ENCODE measurements at regions not wholly inside any gene's neighbourhood (a gene's known extent, or its start where the extent isn't known, plus 50 kb on each side); places are given as distances from the start of the nearest gene placed in this dataset.

- Histone ChIP-seq H3K27ac (ENCODE audit: extremely low read length, insufficient read depth, low read length) (no peak overlapping the region), H4K20me1 (ENCODE audit: insufficient read depth, low read length) (0 out of 2 replicates have a peak, but pooled peaks cover 3% of the 10 kb centered on the region), H3K27me3 (ENCODE audit: control insufficient read depth in 1 of 2, insufficient read depth in 2 of 2, low read length in 2 of 2) (peaks cover 4 to 32% of the 10 kb centered on the region in 2 experiments; a peak in 4 of 5 replicates), H3K9me3 (ENCODE audit: low read length) (no peaks in the 10 kb centered on the region), H2AFZ (ENCODE audit: low read length) (no peak overlapping the region), H3K9ac (ENCODE audit: insufficient read depth, low read depth, low read length) (no peak overlapping the region), H3K79me2 (ENCODE audit: insufficient read depth, low read length) (no peaks in the 10 kb centered on the region), H3K4me3 (replicated peaks in 1 of 3; ENCODE audit: insufficient read depth in 1 of 3, low read depth in 2 of 3, low read length in 3 of 3) (no peak overlapping the region), H3K4me2 (ENCODE audit: low read depth, low read length) (no peak overlapping the region), H3K36me3 (replicated peaks in 1 of 2; ENCODE audit: control insufficient read depth in 1 of 2, insufficient read depth in 2 of 2, low read length in 2 of 2) (no peaks in the 10 kb centered on the region), H3K4me1 (ENCODE audit: insufficient read depth, low read length) (no peaks in the 10 kb centered on the region)
- DNase-seq (ENCODE audit: low spot score) (no peak), ATAC-seq (no peak), FAIRE-seq (no peak)
- TF ChIP-seq ZNF597 (CRISPR knock-in tag; IDR thresholded peaks at IDR 0.05) (no peak), THAP11 (CRISPR knock-in tag; IDR thresholded peaks at IDR 0.05) (no peak), ZNF598 (CRISPR knock-in tag; IDR thresholded peaks at IDR 0.05; ENCODE audit: borderline replicate concordance) (no peak), ZNF713 (CRISPR knock-in tag; IDR thresholded peaks at IDR 0.05) (no peak), TSC22D2 (CRISPR knock-in tag; IDR thresholded peaks at IDR 0.05; ENCODE audit: borderline replicate concordance) (no peak)
- in situ Hi-C loops (cut with HindIII; ENCODE audit: extremely low pct_ligation_motif_present, low pct_unique_long_range_greater_than_20kb): loop anchor here (10.0 kb wide), 1 partner anchor 208 kb away; no protein-coding TSS in a partner anchor
- BruUV-seq (replicated peaks): no TSS peak
- ChIA-PET CTCF (ENCODE audit: low intra/inter-chr PET ratio, low total read pairs) (no interaction called here), POLR2A (no interaction called here)
- 11% methylated on average over 13 of the region's 22 CpGs for WGBS (ENCODE audit: low lambda C conversion rate)
- intact Hi-C loops (cut with micrococcal nuclease; ENCODE audit: unreplicated experiment): no loop called here
Observed at GRCh38 chr11:134572741-134573675, 161.0 kb upstream of the B3GAT1 start.

DNA sequence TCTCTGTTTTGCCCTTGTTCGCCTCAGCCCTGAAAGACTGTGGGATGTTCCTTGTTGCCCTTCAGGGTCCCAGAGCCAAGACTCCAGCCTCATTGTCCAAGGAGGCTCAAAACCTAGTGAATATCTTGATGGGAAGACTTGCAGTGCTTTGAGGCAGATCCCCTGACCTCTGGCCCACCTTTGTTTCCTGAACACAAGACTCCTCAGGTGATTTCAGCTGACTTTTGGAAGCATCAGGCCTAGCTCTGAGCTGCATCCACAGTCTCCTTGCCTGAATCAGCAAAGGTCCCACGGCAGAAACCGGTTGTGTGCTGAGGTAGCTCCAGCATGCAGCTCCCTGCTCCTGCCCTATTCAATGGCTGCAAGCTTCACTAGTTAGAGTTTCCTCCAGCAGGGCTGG is 159.3 kb upstream of the B3GAT1 start:
- POLR2A ChIA-PET: no interaction called here
- intact Hi-C loops (cut with micrococcal nuclease; ENCODE audit: unreplicated experiment) (no loop called here), in situ Hi-C loops (cut with HindIII; ENCODE audit: extremely low pct_ligation_motif_present, low pct_unique_long_range_greater_than_20kb) (loop anchor here (10.0 kb wide), 1 partner anchor 206 kb away; no protein-coding TSS in a partner anchor)
- no TSS peak for BruUV-seq (replicated peaks)
- H3K9ac ChIP-seq (ENCODE audit: insufficient read depth, low read depth, low read length): no peak overlapping the region
- H3K79me2 ChIP-seq (ENCODE audit: insufficient read depth, low read length): no peaks in the 10 kb centered on the region
- no peaks in the 10 kb centered on the region for H3K9me3 ChIP-seq (ENCODE audit: low read length)
- H3K4me1 ChIP-seq (ENCODE audit: insufficient read depth, low read length): no peaks in the 10 kb centered on the region
- WGBS (ENCODE audit: low lambda C conversion rate): 14% methylated on average over 3 of the region's 3 CpGs
- peaks cover 1 to 20% of the 10 kb centered on the region in 2 experiments; a peak in 3 of 5 replicates for H3K27me3 ChIP-seq (ENCODE audit: control insufficient read depth in 1 of 2, insufficient read depth in 2 of 2, low read length in 2 of 2)
- H2AFZ ChIP-seq (ENCODE audit: low read length): no peak overlapping the region
- no peaks in the 10 kb centered on the region for H3K36me3 ChIP-seq (replicated peaks in 1 of 2; ENCODE audit: control insufficient read depth in 1 of 2, insufficient read depth in 2 of 2, low read length in 2 of 2)
- 0 out of 2 replicates have a peak, but pooled peaks cover 3% of the 10 kb centered on the region for H4K20me1 ChIP-seq (ENCODE audit: insufficient read depth, low read length)
- no peak overlapping the region for H3K4me2 ChIP-seq (ENCODE audit: low read depth, low read length)
- no peak for ATAC-seq
- FAIRE-seq: no peak
- DNase-seq (ENCODE audit: low spot score): no peak
- no peak overlapping the region for H3K27ac ChIP-seq (ENCODE audit: extremely low read length, insufficient read depth, low read length)
- no peak overlapping the region for H3K4me3 ChIP-seq (replicated peaks in 1 of 3; ENCODE audit: insufficient read depth in 1 of 3, low read depth in 2 of 3, low read length in 3 of 3)
- CTCF ChIA-PET (ENCODE audit: low intra/inter-chr PET ratio, low total read pairs): no interaction called here
- TF ChIP-seq ZNF83 (CRISPR knock-in tag; IDR thresholded peaks at IDR 0.05; ENCODE audit: borderline replicate concordance): no peak
- TF ChIP-seq ZNF589 (CRISPR knock-in tag; conservative IDR thresholded peaks at IDR 0.05): no peak
- no peak for TF ChIP-seq ZNF616 (CRISPR knock-in tag; IDR thresholded peaks at IDR 0.05; ENCODE audit: low read depth)
- no peak for TF ChIP-seq ZNF512 (CRISPR knock-in tag; IDR thresholded peaks at IDR 0.05)
- no peak for TF ChIP-seq GMEB1 (CRISPR knock-in tag; IDR thresholded peaks at IDR 0.05; ENCODE audit: borderline replicate concordance)
- no peak for TF ChIP-seq ETV6 (CRISPR knock-in tag; conservative IDR thresholded peaks at IDR 0.05)
